PC-9 (cell line): ENCODE measurements at regions not wholly inside any gene's neighbourhood (a gene's known extent, or its start where the extent isn't known, plus 50 kb on each side); places are given as distances from the start of the nearest gene placed in this dataset.

Experiments
- EZH2 ChIP-seq: fragments of 200-600 bp; sonication (generic); IDR thresholded peaks from 2 replicates; pipeline ENCODE4 v1.8.0; 2017; ENCODE audit warnings: antibody characterized with exemption, low read depth
- TF ChIP-seq, protein P1 (sequence below): fragments of 200-600 bp; sonication (generic); conservative IDR thresholded peaks from 2 replicates; pipeline ENCODE4 v1.6.1; 2017; ENCODE audit warnings: mixed run types, antibody characterized with exemption, mild to moderate bottlenecking, moderate library complexity

DNA sequence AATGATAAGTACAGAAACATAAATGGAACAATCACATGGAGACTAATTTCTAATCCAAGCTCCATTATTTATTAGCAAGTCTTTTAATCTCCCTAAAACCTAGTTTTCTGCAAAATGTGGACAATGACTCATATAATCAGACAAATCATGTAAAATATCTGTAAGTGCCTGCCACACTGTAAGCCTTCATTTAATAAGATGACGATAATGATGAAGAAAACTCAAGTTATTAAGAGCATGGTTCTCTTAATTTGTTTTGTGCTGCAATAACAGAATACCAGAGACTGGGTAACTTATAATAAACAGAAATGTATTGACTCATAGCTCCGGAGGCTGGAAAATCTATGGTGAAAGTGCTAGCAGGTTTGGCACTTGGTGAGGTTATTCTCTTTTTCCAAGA, 535.3 kb upstream of the LRFN5 start:
- TF ChIP-seq, protein P1, sequence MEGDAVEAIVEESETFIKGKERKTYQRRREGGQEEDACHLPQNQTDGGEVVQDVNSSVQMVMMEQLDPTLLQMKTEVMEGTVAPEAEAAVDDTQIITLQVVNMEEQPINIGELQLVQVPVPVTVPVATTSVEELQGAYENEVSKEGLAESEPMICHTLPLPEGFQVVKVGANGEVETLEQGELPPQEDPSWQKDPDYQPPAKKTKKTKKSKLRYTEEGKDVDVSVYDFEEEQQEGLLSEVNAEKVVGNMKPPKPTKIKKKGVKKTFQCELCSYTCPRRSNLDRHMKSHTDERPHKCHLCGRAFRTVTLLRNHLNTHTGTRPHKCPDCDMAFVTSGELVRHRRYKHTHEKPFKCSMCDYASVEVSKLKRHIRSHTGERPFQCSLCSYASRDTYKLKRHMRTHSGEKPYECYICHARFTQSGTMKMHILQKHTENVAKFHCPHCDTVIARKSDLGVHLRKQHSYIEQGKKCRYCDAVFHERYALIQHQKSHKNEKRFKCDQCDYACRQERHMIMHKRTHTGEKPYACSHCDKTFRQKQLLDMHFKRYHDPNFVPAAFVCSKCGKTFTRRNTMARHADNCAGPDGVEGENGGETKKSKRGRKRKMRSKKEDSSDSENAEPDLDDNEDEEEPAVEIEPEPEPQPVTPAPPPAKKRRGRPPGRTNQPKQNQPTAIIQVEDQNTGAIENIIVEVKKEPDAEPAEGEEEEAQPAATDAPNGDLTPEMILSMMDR, result no peak
- no peak for TF ChIP-seq EZH2
